PFSK-1 (cell line): ENCODE measurements at regions not wholly inside any gene's neighbourhood (a gene's known extent, or its start where the extent isn't known, plus 50 kb on each side); places are given as distances from the start of the nearest gene placed in this dataset.

ENCODE experiments used
- POLR2AphosphoS5 ChIP-seq: IDR thresholded peaks from 2 replicates; pipeline ENCODE4 v1.6.1; 2012; ENCODE audit warnings: low read depth, mild to moderate bottlenecking, control low read depth, low read length, moderate library complexity
- SIN3A ChIP-seq: IDR thresholded peaks from 2 replicates; pipeline ENCODE4 v1.6.1; 2012; ENCODE audit warnings: mild to moderate bottlenecking, low read length, moderate library complexity, borderline replicate concordance; ENCODE audit not compliant: insufficient read depth
- TAF1 ChIP-seq: IDR thresholded peaks from 2 replicates; pipeline ENCODE4 v1.6.1; 2012; ENCODE audit warnings: low read length, control low read depth, borderline replicate concordance; ENCODE audit not compliant: insufficient read depth
- TF ChIP-seq, protein P1 (sequence below), 2 experiments: IDR thresholded peaks; 2 replicates each; pipeline versions ENCODE4 v1.6.1 to v1.8.0; 2011 to 2012; ENCODE audit warnings: low read depth in 2 of 2, low read length in 2 of 2, control low read depth in 1 of 2, inconsistent platforms in 1 of 2, mild to moderate bottlenecking in 1 of 2, moderate library complexity in 1 of 2; ENCODE audit not compliant: insufficient read depth in 1 of 2

DNA sequence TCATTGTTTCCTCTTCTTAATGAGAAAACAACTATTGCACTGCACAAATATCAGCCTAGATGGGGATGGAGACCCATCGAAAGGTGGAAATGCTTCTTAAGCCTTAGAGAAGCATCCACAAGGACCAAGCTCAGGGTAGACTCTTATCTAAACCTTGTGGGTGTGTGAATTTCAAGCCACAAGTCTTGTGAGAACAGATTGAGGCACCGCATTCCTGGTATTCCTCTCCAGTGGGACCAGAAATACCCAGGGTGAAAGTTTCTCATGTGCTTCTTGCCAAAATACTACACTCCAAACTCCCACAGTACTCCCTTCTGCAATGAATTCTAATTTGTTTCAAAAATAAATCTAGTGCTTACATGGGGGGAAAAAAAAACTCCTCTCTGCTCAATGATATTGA is 375.6 kb downstream of the PDGFC start:
- TF ChIP-seq, protein P1, sequence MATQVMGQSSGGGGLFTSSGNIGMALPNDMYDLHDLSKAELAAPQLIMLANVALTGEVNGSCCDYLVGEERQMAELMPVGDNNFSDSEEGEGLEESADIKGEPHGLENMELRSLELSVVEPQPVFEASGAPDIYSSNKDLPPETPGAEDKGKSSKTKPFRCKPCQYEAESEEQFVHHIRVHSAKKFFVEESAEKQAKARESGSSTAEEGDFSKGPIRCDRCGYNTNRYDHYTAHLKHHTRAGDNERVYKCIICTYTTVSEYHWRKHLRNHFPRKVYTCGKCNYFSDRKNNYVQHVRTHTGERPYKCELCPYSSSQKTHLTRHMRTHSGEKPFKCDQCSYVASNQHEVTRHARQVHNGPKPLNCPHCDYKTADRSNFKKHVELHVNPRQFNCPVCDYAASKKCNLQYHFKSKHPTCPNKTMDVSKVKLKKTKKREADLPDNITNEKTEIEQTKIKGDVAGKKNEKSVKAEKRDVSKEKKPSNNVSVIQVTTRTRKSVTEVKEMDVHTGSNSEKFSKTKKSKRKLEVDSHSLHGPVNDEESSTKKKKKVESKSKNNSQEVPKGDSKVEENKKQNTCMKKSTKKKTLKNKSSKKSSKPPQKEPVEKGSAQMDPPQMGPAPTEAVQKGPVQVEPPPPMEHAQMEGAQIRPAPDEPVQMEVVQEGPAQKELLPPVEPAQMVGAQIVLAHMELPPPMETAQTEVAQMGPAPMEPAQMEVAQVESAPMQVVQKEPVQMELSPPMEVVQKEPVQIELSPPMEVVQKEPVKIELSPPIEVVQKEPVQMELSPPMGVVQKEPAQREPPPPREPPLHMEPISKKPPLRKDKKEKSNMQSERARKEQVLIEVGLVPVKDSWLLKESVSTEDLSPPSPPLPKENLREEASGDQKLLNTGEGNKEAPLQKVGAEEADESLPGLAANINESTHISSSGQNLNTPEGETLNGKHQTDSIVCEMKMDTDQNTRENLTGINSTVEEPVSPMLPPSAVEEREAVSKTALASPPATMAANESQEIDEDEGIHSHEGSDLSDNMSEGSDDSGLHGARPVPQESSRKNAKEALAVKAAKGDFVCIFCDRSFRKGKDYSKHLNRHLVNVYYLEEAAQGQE (IDR thresholded peaks at IDR 0.05; ENCODE audit: insufficient read depth in 1 of 2, low read depth in 2 of 2, low read length in 2 of 2) = no peak
- no peak for TF ChIP-seq POLR2AphosphoS5
- no peak for TF ChIP-seq SIN3A
- no peak for TF ChIP-seq TAF1
